ENCODE measurements at regions not wholly inside any gene's neighbourhood (a gene's known extent, or its start where the extent isn't known, plus 50 kb on each side); places are given as distances from the start of the nearest gene placed in this dataset.
"Not testable (repeated sequence)": the region's sequence is repeated elsewhere in the genome, so short reads cannot be mapped to it uniquely, and the experiment has no call there.

DNA sequence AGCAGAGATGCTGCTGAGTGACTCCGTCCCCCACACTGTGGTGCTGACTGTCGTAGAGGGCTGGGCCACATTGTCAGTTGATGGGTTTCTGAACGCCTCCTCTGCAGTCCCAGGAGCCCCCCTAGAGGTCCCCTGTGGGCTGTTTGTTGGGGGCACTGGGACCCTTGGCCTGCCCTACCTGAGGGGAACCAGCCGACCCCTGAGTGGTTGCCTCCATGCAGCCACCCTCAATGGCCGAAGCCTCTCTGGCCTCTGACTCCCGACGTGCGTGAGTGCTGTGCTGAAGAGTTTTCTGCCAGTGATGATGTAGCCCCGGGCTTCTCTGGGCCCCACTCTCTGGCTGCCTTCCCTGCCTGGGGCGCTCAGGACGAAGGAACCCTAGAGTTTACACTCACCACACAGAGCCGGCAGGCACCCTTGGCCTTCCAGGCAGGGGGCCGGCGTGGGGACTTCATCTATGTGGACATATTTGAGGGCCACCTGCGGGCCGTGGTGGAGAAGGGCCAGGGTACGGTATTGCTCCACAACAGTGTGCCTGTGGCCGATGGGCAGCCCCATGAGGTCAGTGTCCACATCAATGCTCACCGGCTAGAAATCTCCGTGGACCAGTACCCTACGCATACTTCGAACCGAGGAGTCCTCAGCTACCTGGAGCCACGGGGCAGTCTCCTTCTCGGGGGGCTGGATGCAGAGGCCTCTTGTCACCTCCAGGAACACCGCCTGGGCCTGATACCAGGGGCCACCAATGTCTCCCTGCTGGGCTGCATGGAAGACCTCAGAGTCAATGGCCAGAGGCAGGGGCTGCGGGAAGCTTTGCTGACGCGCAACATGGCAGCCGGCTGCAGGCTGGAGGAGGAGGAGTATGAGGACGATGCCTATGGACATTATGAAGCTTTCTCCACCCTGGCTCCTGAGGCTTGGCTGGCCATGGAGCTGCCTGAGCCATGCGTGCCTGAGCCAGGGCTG is 181.1 kb downstream of the TBC1D2B start:
- not testable (repeated sequence) for DNase-seq (ENCODE audit: low spot score)

DNA sequence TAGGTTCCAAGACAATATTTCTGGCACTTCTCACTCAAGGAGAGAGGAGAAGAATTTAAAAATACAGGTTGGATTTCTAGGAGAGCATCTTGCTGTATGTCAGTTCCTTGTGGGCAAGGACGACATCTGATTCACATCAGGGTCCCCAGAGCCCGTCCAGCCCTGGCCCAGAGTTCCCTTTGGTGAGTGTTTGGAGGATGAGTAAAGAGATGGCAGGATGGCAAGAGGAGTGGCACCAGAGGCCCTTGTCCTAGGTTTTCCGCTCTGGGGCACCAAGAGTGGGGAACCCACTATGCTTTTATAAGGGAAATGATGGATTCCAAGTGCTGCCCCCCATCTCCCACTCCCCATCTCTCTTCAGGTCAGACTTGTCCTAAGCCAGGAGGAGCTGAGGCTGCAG is 181.8 kb downstream of the TBC1D2B start:
- DNase-seq (ENCODE audit: low spot score) = no peak

DNA sequence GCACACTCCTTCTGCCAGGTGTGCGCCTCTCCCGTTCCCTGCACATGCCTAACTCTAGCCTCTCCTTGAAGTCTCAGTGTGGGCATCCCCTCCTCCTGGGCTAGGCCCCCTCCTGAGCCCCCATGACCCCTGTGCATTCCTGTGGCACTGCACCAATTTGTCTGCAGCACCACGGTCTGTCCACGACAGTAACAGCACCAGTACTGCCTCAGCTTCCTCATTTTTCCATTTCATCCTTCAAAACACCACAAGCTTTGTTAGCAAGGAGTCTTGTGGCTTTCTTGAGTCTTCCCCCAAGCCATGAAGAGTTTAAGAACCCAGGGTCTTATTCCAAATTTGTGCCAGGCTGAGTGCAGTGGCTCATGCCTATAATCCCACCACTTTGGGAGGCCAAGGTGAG is 182.4 kb downstream of the TBC1D2B start:
- not testable (repeated sequence) for DNase-seq (ENCODE audit: low spot score)

DNA sequence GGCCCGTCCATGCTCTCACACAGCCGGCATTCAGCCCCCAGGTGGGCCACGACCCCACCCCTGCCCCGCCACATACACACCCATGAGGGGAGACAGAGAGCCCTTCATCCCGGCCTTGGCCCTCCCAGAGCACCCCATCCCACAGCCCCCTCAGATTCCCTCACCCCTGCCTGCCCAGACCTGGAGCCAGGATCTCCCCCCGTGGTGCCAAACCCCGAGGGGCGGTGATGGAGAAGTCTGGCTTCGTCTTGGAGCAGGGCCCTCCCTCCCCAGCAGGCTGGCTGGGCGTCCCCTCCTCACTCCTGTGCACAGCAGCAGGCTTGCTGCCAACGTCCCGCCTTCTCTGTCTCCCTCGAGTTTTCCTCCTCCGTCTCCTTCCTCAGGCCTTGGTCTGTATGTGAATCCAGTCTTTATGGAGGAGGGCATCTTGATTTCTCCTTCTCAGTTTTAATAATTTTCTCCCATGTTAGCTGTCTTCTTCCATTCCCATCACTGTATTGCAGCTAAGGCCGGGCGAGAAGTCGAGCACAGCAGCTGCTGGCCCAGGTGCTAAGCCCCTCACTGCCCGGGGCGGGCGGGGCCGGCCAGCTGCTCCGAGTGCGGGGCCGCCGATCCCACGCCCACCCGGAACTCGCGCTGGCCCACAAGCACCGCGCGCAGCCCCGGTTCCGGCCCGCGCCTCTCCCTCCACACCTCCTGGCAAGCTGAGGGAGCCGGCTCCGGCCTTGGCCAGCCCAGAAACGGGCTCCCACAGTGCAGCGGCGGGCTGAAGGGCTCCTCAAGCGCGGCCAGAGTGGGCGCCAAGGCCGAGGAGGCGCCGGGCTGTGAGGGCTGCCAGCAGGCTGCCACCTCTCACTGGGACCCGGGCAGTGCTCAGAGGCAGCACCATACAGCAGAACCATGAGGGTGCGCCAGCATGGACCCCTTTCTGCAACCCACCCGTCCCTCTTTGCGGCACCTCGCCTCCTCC is 183.6 kb downstream of the TBC1D2B start:
- DNase-seq (ENCODE audit: low spot score) = not testable (repeated sequence)

GRCh38 chr15:77893246-77893645 is 184.3 kb downstream of the TBC1D2B start:
- DNase-seq (ENCODE audit: low spot score) = not testable (repeated sequence)

GRCh38 chr15:77892335-77892734 is 185.2 kb downstream of the TBC1D2B start:
- no peak for DNase-seq (ENCODE audit: low spot score)

DNA sequence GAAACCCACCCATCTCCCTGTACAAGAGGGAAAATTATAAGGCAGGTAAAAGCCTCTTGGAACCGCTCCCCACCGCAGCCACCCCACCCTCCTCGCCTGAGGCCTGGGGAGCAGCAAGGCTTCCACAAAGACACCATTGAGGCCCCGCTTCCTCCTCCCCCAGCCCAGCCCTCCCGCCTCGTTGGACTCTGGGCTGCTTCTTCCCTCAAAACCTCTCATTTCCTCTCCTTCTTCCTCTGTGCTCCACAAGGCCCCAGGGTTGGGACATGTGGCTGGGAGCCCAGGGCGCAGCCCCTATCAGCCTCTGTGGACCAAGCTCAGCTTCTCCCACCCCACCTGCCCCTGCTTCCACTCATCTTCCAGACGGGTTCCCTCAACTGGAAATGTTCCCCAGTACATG is 185.6 kb downstream of the TBC1D2B start:
- DNase-seq (ENCODE audit: low spot score) = not testable (repeated sequence)

- DNase-seq (ENCODE audit: low spot score) = peak; percentile 69
Observed at GRCh38 chr15:77890911-77891801, 186.4 kb downstream of the TBC1D2B start.

GRCh38 chr15:77889828-77890725 is 187.4 kb downstream of the TBC1D2B start:
- not testable (repeated sequence) for DNase-seq (ENCODE audit: low spot score)

- peak; percentile 59 for DNase-seq (ENCODE audit: low spot score)
Observed at GRCh38 chr15:77889009-77889806, 188.3 kb downstream of the TBC1D2B start.

- DNase-seq (ENCODE audit: low spot score) = not testable (repeated sequence)
Observed at GRCh38 chr15:77887563-77888429, 189.7 kb downstream of the TBC1D2B start.

DNA sequence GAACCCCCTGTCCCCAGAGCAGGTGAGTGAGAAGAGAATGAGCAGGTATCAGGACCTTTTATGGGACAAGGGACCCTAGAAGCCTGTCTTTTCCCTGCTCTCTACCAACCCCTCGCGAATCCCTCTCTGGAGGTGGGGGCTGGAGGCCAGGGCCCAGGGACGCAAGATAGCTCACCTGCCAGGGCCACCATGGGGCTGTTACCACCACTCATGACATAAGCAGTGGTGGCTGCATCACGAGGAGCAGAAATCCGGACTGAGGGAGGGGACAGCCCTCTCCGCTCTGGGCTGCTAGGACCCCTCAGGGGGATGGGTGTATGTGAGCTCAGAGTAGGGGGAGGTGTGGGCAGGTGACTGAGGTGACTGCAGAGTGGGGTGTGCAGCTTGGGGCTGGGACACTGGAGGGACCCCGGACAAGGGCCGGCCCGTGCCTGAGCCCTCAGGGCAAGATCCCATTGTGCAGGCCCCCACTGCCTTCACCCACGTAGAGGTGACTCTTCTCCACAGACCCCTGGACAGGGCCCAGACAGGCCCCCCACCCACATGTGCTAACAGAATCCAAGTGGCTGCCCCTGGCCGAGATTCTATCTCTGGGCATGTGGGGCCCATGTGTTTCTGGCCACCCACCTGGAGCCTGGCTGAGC is 190.6 kb downstream of the TBC1D2B start:
- DNase-seq (ENCODE audit: low spot score) = no peak

GRCh38 chr15:77885877-77886500 is 191.5 kb downstream of the TBC1D2B start:
- DNase-seq (ENCODE audit: low spot score) = not testable (repeated sequence)

- DNase-seq (ENCODE audit: low spot score) = not testable (repeated sequence)
Observed at GRCh38 chr15:77883012-77883411, 194.5 kb downstream of the TBC1D2B start.

DNA sequence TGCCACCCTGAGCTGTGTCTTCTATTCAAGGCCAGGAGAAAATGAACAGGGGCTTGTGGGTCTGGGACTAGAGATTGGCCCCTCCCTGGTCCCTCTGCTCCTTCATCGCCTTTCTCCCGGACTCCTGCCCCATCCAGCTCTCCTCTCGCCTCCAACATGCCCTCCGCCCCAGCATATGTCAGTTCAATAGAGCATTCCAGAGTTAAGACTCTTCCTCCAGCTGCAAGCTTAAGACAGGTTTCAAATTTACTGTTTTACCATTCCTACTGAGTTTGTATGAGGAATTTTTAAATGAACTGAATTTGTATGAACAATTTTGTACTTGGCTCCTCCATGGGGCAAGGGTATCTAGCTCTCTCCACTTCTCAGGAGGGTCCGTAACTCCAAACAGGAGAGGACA is 195.6 kb downstream of the TBC1D2B start:
- DNase-seq (ENCODE audit: low spot score) = no peak

GRCh38 chr15:77881535-77881934 is 196.0 kb downstream of the TBC1D2B start:
- DNase-seq (ENCODE audit: low spot score) = not testable (repeated sequence)

DNA sequence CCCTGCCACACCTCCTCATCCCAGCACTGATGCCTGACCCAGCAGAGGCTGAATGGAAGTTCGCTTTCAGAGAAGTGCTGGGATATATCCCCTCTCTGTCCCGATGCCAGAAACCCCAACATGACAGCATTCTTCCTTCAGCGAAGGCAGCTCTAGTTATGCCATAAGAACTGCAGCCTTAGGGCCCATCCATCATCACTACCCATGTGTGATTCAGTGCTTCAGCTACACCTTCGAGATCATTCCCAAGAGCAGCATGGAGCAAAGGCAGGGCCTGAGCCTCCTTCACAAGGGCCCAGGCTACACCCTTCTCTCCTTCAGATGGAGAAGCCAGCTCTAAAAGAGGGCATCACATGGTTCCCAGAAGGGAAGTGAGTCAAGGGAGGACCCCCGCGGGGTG is 198.0 kb downstream of the TBC1D2B start:
- not testable (repeated sequence) for DNase-seq (ENCODE audit: low spot score)

Data from hepatic stellate cell (primary cell).